IMR-90 (cell line): ENCODE measurements at regions not wholly inside any gene's neighbourhood (a gene's known extent, or its start where the extent isn't known, plus 50 kb on each side); places are given as distances from the start of the nearest gene placed in this dataset.
A peak's percentile ranks its signal among the peaks of the same experiment; 100 is the strongest.

Experiments
- ATAC-seq: fragments of 200-7000 bp; cut with Tn5 transposase; 2 replicates; pipeline ENCODE4 v1.9.1; 2020; ENCODE audit warnings: low read depth, mild to moderate bottlenecking, moderate library complexity
- BruUV-seq: library from RNA; stranded (reverse); fragments of 400-500 nt; replicated peaks from 2 replicates; lab custom pipeline; 2021; lab: Mats Ljungman, UMichigan
- CTCF ChIA-PET: fragments of 300-600 bp; formaldehyde crosslinking; extraction: SDS; loops from one replicate; lab custom pipeline; 2021; ENCODE audit warnings: antibody characterized with exemption; lab: Yijun Ruan, JAX
- POLR2A ChIA-PET: fragments of 300-600 bp; sonication (Branson Sonifier 250); formaldehyde crosslinking; loops from one replicate; lab custom pipeline; 2022; ENCODE audit warnings: antibody characterized with exemption; ENCODE audit not compliant: unreplicated experiment; lab: Charles Lee
- DNase-seq: peaks from one replicate; pipeline ENCODE4 v3.0.0; 2013
- H2AFZ ChIP-seq: replicated peaks from 2 replicates; pipeline ENCODE3; 2013; ENCODE audit warnings: low read length, mild to moderate bottlenecking; ENCODE audit not compliant: poor library complexity
- H2AK5ac ChIP-seq: 2 replicates; pipeline ENCODE4 v1.6.1; 2013; ENCODE audit warnings: low read depth, low read length, inconsistent platforms
- H2AK9ac ChIP-seq: replicated peaks from 2 replicates; pipeline ENCODE3; 2013; ENCODE audit warnings: mild to moderate bottlenecking, low read depth, low read length, moderate library complexity; ENCODE audit not compliant: poor library complexity
- H2BK120ac ChIP-seq: 2 replicates; pipeline ENCODE4 v1.6.1; 2013; ENCODE audit warnings: low read depth, low read length, inconsistent platforms
- H2BK15ac ChIP-seq: 3 replicates; pipeline ENCODE4 v1.6.1; 2013; ENCODE audit warnings: low read depth, low read length, inconsistent platforms
- H2BK20ac ChIP-seq: 2 replicates; pipeline ENCODE4 v1.6.1; 2013; ENCODE audit warnings: low read depth, mild to moderate bottlenecking, inconsistent platforms, low read length, moderate library complexity
- H2BK5ac ChIP-seq: 2 replicates; pipeline ENCODE4 v1.6.1; 2013; ENCODE audit warnings: mild to moderate bottlenecking, low read depth, low read length, inconsistent platforms; ENCODE audit not compliant: poor library complexity, severe bottlenecking
- H3K14ac ChIP-seq: replicated peaks from 2 replicates; pipeline ENCODE4 v1.6.1; 2013; ENCODE audit warnings: low read depth, low read length, inconsistent platforms
- H3K18ac ChIP-seq: 2 replicates; pipeline ENCODE4 v1.6.1; 2013; ENCODE audit warnings: low read depth, low read length, control low read depth
- H3K23ac ChIP-seq: 2 replicates; pipeline ENCODE4 v1.6.1; 2013; ENCODE audit warnings: low read depth, low read length, inconsistent platforms
- H3K27ac ChIP-seq: 2 replicates; pipeline ENCODE4 v1.5.1; 2013; ENCODE audit warnings: mild to moderate bottlenecking, control low read depth, low read length; ENCODE audit not compliant: insufficient read depth
- H3K27me3 ChIP-seq: 2 replicates; pipeline ENCODE4 v1.6.1; 2013; ENCODE audit warnings: low read length; ENCODE audit not compliant: control insufficient read depth, insufficient read depth
- H3K36me3 ChIP-seq: 2 replicates; pipeline ENCODE4 v1.6.1; 2013; ENCODE audit warnings: low read length, mixed read lengths; ENCODE audit not compliant: control insufficient read depth, insufficient read depth
- H3K4ac ChIP-seq: 2 replicates; pipeline ENCODE4 v1.6.1; 2013; ENCODE audit warnings: low read depth, low read length, inconsistent platforms
- H3K4me1 ChIP-seq: 2 replicates; pipeline ENCODE4 v1.6.1; 2013; ENCODE audit warnings: low read length, mixed read lengths; ENCODE audit not compliant: control insufficient read depth, insufficient read depth
- H3K4me2 ChIP-seq: 2 replicates; pipeline ENCODE4 v1.6.1; 2013; ENCODE audit warnings: low read depth, mild to moderate bottlenecking, control low read depth, low read length, moderate library complexity
- H3K4me3 ChIP-seq: 2 replicates; pipeline ENCODE4 v1.5.1; 2013; ENCODE audit warnings: low read depth, mild to moderate bottlenecking, control low read depth, low read length, moderate library complexity; ENCODE audit not compliant: insufficient read depth
- H3K56ac ChIP-seq: 2 replicates; pipeline ENCODE4 v1.6.1; 2013; ENCODE audit warnings: low read length, inconsistent platforms; ENCODE audit not compliant: insufficient read depth; ENCODE audit errors: extremely low read depth
- H3K79me1 ChIP-seq, 2 experiments: 2 replicates each; pipeline ENCODE4 v1.6.1; 2013; ENCODE audit warnings: low read length in 2 of 2, inconsistent platforms in 1 of 2, low read depth in 1 of 2
- H3K9ac ChIP-seq: 2 replicates; pipeline ENCODE4 v1.6.1; 2013; ENCODE audit warnings: low read depth, low read length, control low read depth
- H3K9me1 ChIP-seq: 2 replicates; pipeline ENCODE4 v1.6.1; 2013; ENCODE audit warnings: low read length, inconsistent platforms; ENCODE audit not compliant: insufficient read depth
- H3K9me3 ChIP-seq: 2 replicates; pipeline ENCODE4 v1.6.1; 2013; ENCODE audit warnings: low read length; ENCODE audit not compliant: control insufficient read depth, insufficient read depth
- H4K20me1 ChIP-seq: 2 replicates; pipeline ENCODE4 v1.6.1; 2013; ENCODE audit warnings: low read length, inconsistent platforms; ENCODE audit not compliant: insufficient read depth
- H4K5ac ChIP-seq: 2 replicates; pipeline ENCODE4 v1.6.1; 2013; ENCODE audit warnings: mild to moderate bottlenecking, low read depth, low read length, control low read depth
- H4K8ac ChIP-seq, 2 experiments: 2 replicates each; pipeline ENCODE4 v1.6.1; 2013; ENCODE audit warnings: low read depth in 2 of 2, low read length in 2 of 2, control low read depth in 1 of 2, inconsistent platforms in 1 of 2
- H4K91ac ChIP-seq: 2 replicates; pipeline ENCODE4 v1.6.1; 2013; ENCODE audit warnings: low read depth, low read length, inconsistent platforms; ENCODE audit not compliant: insufficient read depth
- CEBPB ChIP-seq: IDR thresholded peaks from 2 replicates; pipeline ENCODE4 v1.6.1; 2012; ENCODE audit warnings: low read depth, low read length, improper control_type of control experiment
- CHD1 ChIP-seq: IDR thresholded peaks from 2 replicates; pipeline ENCODE4 v1.6.1; 2012; ENCODE audit warnings: low read depth, low read length, improper control_type of control experiment
- WGBS, 2 experiments: methylation state at CpG; one replicate each; pipeline versions ENCODE4 v1.1.5 to v1.1.7; 2013; ENCODE audit warnings: missing lambda C conversion rate in 2 of 2; ENCODE audit not compliant: insufficient read length in 1 of 2; ENCODE audit errors: extremely low coverage in 2 of 2; 5-methylcytosine and 5-hydroxymethylcytosine counted together
- dilution Hi-C: fragments of 300-500 bp; cut with HindIII; formaldehyde crosslinking; loops from one replicate; pipeline ENCODE4 v1.14.3; 2018; ENCODE audit warnings: low sequenced_read_pairs; ENCODE audit not compliant: unreplicated experiment
- in situ Hi-C: fragments of 300-500 bp; cut with MboI; formaldehyde crosslinking; loops from 3 replicates; pipeline ENCODE4 v1.14.3; 2019; ENCODE audit warnings: low sequenced_read_pairs, inconsistent platforms, mixed read lengths
- intact Hi-C: fragments of 100-400 bp; cut with micrococcal nuclease; formaldehyde crosslinking; loops from 2 replicates; pipeline ENCODE4 v1.10.0; 2022

DNA sequence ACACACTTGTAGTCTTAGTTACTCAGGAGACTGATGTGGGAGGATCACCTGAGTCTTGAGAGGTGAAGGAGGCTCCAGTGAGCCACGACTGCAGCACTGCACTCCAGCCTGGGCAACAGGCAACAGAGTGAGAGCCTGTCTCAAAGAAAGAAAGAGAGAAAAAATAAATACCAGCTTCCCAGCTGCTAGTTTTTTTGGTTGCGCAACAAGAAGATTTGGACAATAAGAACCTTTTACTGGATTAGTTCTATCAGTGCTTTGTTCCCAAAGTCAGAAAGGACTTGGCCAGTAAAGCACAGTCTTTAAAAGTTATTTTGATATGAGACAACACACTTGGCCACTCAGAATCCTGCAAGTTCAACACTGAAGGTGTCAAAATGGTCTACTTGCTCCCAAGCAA is 768.1 kb upstream of the LRFN5 start:
- DNase-seq (no peak), ATAC-seq (no peak)
- no CpG with 5 or more reads among the region's 2 CpGs for WGBS, 2 experiments
- H2BK5ac ChIP-seq, result no peak overlapping the region
- ChIA-PET POLR2A (no interaction called here), CTCF (no interaction called here)
- H3K4ac ChIP-seq, result no peak overlapping the region
- peaks cover 2% of the 10 kb centered on the region; the same call in 1 of the 2 replicates for H3K9me3 ChIP-seq
- H3K9me1 ChIP-seq, result no peaks in the 10 kb centered on the region
- H2BK15ac ChIP-seq, result no peak overlapping the region
- H3K4me2 ChIP-seq, result no peak overlapping the region
- H3K4me1 ChIP-seq, result no peaks in the 10 kb centered on the region
- no peak overlapping the region for H3K23ac ChIP-seq
- H3K4me3 ChIP-seq, result no peak overlapping the region
- in situ Hi-C loops, result no loop called here
- no peak overlapping the region for H4K8ac ChIP-seq
- H3K56ac ChIP-seq, result no peak overlapping the region
- TF ChIP-seq CEBPB (peak; percentile 37; the same call in 1 of the 2 replicates), CHD1 (no peak)
- H2AK5ac ChIP-seq, result no peak overlapping the region
- no peaks in the 10 kb centered on the region for H3K36me3 ChIP-seq
- H2BK20ac ChIP-seq, result no peak overlapping the region
- H4K91ac ChIP-seq, result no peak overlapping the region
- H3K27me3 ChIP-seq, result no peaks in the 10 kb centered on the region
- no peak overlapping the region for H2BK120ac ChIP-seq
- BruUV-seq, result no TSS peak
- H3K79me1 ChIP-seq, result no peaks in the 10 kb centered on the region
- H2AK9ac ChIP-seq, result no peak overlapping the region
- no peaks in the 10 kb centered on the region for H4K20me1 ChIP-seq
- intact Hi-C loops, result no loop called here
- no peak overlapping the region for H4K5ac ChIP-seq
- no peak overlapping the region for H3K27ac ChIP-seq
- H3K9ac ChIP-seq, result no peak overlapping the region
- dilution Hi-C loops, result no loop called here
- H3K14ac ChIP-seq, result no peak overlapping the region
- H2AFZ ChIP-seq, result no peak overlapping the region
- H3K18ac ChIP-seq, result no peak overlapping the region
